ENCODE measurements at regions not wholly inside any gene's neighbourhood (a gene's known extent, or its start where the extent isn't known, plus 50 kb on each side); places are given as distances from the start of the nearest gene placed in this dataset.
"Not testable (repeated sequence)": the region's sequence is repeated elsewhere in the genome, so short reads cannot be mapped to it uniquely, and the experiment has no call there.

DNA sequence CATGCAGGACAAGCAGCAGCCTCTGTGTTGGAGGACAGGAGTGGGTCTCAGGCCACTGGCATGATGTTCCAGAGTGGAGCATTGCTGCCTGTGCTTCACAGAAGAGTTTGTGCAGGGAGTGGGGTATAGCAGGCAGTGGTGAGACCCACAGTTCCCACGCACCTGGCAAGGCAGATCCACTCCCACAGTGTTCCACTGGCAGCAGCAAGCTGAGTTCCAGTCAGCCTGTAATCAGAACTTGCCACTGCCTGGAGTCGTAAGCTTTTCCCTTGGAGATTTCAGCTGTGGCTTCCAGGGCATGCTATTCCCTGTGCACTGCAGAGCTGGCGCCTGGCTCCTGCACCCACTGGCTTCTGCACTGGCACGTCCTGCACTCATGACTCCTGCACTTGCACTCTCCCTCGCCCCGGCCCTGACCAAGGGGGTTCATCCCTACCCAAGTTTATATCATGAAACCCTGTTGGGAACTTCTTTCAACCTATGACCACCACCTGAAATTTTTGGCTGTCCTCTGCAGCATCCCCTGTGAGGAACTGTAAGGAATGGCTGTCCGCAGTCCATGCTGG, 1144.3 kb downstream of the RAPGEF2 start:
- DNase-seq, result no peak

DNA sequence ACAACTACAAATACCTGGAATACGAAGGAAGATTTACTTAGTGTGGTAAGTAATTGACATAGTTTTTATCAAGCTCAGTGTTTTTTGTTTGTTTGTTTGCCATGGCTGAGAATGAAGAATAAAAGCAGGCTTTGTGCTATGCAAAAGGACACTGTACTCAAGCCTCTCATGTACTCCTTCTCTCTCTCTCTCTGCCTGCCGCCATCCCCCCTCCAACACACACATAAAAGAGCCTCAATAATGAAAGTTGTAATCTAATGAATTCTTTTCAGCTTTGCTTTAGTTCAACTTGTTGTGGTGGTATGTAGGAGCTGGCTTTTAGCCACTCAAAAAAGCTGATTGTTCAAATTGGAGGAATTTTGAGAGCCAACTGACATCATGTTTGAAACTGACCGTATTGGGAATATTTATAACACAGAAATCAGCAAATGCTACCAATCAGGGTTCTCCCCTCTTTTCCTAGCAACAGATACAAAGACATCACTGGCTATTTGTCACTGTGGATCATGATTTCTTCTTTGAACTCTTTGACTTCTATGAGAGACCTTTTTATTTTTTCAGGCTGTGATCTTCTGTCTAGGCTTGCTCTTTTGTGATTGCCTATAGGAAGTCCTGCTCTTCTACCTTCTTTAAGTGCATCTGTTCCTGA, 1148.8 kb downstream of the RAPGEF2 start:
- no peak for DNase-seq

DNA sequence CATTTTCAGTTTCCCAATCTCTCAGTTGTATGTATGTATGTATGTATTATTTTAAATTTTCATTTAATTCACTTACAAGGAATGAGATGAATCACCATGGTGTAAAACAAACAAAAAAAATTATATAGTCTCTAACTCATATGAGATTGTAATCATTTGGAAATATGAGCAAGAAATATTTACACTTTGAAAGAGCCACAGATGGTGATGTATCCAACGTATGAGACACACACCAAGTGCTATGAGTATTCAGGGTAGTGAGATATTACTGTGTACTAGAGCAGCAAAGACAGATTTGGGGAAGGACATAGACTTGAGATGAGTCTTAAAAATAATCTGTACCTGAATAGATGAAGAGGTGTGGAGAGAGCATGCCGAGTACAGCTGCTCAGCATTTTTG, 1154.4 kb downstream of the RAPGEF2 start:
- DNase-seq, result no peak

DNA sequence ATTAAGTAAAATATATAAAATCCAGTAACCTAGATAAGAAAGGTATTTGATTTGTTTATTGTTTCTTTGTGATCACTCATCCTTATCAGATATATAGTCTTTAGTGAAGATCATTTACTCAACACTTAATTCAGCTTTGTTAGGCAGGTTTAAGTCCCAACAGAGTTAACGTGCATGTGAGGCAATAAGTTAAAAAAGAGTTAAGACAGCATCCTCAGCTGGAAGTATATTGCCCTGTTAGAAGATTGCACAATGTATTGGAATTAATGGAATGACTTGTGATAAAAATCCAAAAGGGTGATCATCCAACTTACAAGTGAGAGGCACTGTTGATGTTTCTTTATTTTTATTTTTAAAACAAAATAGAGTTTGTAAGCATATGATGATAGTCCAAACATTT, 1162.1 kb downstream of the RAPGEF2 start:
- no peak for DNase-seq

DNA sequence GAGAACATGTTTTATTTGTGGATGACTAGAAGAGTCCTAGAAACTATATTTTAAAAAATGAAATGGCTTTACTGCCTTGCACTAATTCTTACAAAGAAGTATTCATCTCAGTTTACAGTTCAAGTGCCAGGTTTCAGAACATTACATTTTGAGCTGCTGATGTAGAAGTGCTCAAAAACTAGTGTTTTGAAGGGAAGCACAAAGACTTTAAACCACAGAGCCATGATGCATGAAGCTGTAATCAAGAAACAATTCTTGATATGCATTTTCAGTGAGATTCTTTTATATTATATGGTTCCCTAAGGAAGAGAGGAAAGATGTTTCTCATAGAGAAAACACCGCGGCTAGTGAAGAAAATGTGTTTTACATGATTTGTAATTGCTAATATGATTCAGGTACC, 1163.0 kb downstream of the RAPGEF2 start:
- DNase-seq, result no peak

DNA sequence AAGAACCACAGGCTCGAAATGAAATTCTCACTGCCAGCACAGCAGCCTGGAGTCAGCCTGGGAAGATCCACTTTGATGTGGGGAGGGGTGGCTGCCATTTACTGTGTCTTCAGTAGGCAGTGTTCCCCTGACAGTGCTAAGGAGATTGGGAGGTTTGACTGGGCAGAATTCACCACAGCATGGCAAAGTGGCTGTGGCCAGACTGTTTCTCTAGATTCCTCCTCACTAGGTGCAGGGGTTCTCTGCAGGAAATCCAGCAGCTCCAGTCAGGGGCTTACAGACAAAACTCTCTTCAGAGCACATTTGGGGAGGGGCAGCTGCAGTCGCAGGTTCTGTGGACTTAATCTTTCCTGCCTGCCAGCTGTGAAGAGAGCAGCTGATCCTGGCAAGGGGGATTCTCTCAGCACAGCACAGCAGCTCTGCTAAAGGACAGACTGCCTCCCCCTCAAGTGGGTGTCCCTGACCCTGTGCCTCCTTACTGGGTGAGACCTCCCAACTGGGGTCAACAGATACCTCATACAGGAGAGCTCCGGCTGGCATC, 1174.0 kb downstream of the RAPGEF2 start:
- no peak for DNase-seq

DNA sequence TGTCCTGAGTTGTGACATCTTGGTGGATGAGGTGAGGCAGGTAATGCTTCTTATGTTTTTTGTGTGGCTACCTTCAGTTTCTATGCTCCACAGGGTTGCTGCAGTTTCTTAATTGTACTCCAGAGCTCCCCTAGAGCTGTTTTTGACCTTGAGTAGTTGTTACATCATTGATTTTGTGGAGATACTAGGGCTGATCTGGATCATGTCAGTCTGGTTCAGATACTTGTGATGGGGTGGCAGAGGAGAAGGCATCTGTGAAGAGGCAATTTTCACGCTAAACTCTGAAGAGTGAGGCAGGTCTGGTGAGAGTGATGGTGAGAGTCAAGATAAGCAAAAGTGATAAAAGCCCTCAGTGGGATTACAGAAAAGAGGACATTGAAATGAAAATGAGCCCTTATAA, 1180.2 kb downstream of the RAPGEF2 start:
- DNase-seq, result no peak

DNA sequence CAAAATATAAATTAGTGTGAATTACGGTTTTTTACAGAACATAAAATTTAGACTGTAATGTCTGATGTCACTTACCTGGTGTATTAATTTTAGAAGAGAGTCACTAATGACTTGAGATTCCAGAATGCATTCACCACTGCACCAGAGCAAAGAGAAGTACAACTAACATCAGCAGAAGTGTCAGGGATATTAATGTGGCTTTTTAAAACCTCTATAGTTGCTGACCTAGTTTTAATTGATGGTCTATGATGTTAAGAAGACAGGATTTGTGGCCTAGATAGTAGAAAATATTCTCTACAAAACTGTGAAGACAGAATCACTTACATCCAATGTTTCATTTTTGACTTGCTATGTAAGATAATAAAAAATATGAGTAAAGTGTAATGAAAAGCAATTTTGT, 1181.6 kb downstream of the RAPGEF2 start:
- DNase-seq, result no peak

DNA sequence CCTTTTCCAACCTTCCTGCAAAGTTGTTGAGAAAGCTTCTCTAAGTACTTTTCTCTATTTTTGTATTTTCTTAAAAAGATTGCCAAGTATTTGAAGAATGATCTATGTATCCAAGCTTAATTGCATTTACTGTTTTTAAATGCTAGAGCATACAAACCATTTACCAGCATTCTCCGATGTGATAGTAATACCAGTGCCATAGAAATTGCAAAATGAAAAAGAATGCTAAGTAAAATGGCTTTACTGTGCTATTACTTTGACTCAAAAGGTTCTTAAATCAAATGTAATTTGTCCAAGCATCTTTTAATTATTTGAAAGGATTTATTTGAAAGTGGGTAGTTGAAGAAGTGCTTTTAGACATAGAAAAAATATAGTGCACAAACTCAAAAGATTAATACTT, 1183.2 kb downstream of the RAPGEF2 start:
- no peak for DNase-seq

DNA sequence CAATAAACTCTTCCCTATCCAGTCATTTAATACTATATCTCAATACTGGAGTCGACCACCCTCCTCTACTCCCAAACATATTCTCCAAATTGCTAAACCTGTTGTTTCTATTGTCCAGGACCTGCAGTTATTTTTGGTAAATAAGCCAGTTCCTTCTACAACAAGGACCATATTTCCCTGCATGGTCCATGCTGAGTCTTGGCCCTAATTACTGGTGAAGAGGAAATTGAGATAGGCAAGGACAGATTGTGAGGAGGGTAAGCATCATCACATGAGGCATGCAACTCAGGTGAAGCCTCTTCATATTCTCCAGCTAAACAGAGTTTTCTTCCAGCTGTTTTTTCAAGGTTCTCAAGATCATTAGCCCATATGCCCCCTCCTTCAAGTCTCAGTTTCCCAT, 1193.6 kb downstream of the RAPGEF2 start:
- no peak for DNase-seq

DNA sequence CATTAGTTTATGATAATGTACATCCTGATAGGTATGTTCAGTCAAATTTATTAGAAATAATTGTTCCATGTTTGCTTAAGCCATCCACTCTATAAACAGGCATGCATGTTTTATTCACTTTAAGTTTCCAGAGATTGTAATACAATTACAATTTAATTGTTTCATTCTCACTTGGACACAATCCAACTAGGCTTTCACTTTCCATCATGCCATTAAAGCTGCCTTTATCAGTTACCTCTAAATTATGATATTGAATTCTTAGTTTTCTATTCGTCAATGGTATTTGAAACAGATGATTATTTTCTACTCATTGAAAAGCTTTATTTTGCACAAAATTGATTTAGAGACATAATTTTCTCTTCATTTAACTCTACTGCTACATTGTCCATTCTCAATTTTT, 1196.3 kb downstream of the RAPGEF2 start:
- DNase-seq, result no peak

DNA sequence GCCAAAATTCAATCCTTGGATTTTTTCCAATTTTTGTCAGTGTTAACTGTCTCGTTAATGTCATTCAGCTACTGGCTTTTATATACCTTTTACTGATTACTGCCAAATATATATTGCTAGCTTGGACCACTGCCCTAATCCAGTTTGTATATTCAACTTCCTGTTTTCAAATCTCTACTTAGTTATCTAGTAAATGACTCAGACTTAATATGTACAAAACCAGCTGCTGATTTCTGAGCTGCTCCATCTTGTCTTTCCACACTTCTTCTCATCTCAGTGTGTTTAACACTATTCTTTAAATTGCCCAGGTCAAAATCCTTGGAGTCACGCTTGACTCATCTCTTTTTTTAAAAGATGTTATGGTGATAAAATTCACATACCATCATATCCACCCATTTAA, 1196.7 kb downstream of the RAPGEF2 start:
- no peak for DNase-seq

DNA sequence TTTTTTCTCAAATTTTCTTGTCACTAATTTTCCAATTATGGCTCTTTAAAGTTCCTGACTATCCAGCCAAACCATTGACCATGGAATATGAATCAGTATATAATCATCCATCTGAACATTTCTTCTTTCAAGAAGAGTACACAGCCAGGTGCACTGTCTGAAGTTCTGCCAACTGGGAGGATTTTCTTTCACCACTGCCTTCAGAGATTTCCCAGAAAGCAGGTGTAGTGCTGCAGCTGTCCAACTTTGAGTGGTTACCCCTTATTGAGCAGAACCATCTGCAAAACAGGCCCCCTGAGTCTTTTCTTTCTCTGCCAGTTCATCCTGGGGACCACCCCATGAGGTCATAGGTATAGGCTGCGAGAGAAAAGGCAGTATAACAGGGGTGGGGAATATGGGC, 1213.2 kb downstream of the RAPGEF2 start:
- no peak for DNase-seq

DNA sequence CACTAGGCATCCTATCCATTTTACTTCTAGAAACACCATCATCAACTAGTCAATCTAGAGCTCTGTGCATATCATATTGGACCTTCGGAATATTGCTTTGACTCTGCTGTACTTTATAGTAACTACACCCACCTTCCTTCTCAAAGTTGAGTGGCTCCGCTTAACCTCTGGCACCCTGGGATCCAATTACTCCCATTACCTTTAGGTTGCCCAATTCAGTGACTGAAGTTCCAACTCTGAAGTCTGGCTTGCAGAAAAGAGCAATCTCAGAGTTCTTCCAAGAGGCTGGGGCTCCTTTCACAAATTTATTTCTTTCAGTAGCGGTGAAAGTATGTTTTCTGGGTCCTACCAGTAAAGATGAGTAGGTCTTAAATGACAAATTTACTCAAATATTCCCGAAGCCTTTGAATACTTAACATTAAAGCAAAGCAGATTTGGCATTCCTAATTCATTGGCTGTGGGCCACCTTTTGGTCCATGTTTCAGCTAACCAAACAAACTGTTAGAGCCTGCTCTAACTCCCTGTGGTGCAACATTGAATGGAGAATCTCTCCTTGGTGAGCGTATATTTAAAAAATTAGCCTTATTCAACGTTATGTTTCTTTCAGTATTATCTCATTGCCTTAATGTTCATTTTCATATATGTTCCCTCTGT, 1215.8 kb downstream of the RAPGEF2 start:
- no peak for DNase-seq

DNA sequence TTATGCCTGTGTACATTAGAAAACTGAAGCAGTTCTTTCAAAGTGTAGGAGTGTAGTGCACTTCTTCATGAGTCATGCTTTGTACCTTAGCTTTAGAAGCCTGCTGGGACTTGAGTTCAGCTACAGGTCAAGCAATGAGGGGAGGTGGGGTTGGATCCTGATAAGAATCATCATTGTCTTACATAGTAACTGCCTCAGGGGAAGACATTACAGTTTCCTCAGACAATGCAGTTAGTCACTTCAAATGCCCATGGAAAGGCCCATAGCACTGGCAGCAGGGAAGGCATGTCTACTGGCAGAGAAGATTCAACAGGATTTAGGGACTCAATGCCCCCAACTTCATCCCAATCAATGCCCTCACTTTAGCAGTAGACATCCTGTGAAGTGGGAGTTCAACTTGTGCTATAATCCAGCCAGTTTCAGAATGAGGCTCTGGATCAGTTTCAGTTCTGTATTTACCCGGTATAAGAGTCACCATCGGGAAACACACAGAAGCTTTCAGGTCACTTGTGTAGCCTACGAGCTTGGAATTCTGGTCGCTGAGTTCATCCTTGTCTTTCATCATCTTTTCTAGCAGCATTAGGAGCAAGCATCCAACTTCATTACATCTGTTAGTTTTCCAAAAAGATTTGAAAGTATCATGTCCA, 1216.5 kb downstream of the RAPGEF2 start:
- DNase-seq, result no peak

DNA sequence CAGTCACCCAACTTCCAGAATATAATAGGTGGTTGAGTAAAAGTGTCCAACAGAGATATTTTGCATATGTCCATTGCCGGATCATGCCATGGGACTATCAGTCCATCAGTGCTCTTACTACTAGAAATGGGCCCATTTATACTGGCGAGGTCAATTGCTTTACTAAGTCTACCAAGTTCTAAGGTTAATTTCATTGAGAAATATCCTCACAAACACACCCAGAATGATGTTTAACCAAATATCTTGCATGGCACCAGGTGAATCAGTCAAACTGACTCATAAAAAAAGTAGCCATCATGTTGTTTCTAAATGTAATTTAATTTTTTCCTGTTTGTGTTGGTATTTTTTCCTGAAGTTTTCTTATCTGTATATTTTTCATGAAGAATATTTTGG, 1217.0 kb downstream of the RAPGEF2 start:
- DNase-seq, result no peak

DNA sequence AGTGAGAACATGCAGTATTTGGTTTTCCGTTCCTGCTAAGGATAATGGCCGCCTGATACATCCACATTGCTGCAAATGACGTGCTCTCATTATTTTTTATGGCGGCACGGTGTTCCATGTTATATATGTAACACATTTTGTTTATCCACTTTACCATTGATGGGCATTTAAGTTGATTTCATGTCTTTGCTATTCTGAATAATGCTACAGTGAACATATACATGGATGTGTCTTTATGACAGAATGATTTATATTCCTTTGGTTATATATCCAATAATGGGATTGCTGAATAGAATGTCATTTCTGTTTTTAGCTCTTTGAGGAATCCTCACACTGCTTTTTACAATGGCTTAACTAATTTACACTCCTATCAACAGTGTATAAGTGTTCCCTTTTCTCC, 1223.2 kb downstream of the RAPGEF2 start:
- DNase-seq, result no peak

DNA sequence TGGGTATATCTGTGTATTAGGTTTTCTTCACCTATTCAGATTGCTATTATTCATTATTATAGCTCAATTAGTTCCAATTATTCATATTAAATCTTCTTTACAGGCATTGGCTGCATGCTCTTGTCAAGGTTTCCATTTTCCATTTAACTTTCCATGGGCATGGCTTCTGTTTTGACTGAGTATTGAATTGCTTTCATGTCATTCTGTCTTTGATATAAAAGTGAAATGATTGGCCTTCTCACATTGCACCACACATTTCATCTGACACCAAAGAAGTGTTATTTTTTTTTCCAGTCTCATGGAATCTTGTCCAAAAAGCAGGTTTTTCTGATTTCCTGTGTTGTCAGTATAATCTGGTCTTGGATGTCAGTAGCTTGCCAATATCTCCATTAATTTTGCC, 1244.3 kb downstream of the RAPGEF2 start:
- no peak for DNase-seq

DNA sequence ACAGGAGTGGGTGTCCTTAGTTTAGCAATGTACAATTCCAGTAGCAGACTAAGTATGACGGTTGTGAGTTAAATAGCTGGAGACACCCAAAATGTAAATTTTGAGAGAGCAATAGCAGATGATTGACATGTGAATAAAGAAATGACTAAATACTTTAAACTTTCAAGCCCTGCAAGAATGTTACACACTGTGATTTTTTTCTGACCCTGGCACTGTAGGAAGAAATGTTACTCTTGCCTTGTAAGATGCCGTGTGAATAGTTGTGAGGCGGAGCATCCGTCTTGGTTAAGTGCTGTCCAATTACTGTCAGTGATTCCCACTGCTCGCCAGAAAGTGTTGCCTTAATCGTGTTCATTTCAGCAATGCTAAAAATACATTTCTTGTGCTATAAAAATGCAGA, 1248.1 kb downstream of the RAPGEF2 start:
- no peak for DNase-seq

DNA sequence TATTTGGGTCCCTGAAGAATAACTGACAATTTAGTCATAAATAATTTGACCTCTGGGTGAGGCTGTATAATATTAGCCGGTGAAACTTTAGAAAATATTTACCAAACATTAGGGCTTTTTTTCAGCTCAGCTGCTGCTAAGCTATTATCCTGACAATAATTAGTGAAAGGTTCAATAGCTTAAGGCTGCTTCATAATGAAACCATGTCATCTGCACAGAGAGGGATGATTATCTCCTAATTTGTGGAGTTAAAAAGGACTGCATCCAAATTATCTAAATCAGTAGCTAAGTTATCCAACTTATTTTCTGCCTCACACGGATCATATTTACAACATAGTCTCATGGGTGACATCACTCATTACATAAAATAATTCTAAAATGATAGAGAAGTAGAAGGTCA, 1249.8 kb downstream of the RAPGEF2 start:
- no peak for DNase-seq

DNA sequence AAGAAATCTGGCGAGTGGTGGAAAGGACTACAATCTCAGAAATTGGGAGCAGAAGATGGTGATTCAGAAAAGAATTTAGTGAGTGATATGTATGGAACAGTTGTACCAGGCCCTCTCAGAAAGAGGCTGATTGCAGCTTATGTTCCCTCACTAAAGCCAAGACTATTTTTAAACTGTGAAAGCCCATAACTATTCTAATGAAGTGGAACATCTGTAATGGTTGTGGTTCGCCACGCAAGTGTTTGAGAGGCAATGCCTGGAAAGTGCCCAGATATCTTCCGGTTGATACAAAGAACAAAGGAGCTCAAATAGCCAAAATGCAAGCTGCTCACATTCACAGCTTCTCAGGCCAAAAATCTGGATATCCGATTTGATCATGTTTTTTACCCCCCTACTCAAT, 1250.7 kb downstream of the RAPGEF2 start:
- no peak for DNase-seq

DNA sequence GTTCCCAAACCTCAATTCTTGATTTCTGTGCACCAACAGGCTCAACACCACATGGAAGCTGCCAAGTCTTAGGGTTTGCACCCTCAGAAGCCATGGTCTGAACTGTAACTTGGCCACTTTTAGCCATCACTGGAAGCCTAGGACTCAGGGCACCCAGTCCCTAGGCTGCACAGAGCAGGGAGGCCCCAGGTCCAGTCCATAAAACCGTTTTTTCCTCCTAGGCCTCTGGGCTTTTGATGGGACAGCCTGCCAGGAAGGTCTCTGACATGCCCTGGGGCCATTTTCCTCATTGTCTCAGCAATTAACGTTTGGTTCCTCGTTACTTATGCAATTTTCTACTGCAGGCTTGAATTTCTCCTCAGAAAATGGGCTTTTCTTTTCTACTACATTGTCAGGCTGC, 1259.6 kb downstream of the RAPGEF2 start:
- DNase-seq, result no peak

DNA sequence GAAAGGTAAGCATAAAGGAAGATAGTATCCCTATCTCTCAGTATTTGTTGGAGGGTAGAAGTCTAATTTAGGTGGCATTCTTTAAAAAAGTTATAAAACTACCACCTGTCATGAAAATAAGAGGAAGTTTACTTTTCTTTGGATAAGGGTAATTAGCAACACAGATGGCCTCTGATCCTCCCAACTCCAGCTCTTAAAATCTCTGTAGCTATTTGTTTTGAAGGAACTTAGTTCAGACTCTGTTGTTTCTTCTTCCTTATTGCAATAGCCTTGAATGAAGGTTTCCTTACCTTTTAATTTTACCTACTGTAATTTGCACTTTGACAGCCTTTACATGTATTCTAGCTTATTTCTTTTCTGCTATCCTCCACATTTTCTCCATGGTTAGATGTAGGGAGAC, 1261.3 kb downstream of the RAPGEF2 start:
- no peak for DNase-seq

DNA sequence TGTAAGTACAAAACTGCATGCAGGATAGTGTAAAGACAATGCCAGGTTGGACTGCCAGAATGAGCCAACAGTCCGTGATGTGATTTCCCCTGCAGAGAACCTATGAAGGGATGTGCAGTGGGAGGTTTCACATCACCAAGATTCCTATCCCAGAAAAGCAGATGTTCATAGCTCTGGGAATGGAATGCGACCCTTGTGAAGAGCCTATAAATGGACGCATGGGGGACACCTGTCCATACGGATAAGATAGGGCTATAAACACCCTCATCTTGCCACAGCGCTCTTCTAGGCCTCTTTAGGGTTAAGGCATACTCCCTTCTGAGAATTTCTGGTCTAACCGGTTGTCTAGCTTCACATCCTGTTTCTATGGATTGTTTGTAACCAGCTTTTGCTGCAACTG, 1261.8 kb downstream of the RAPGEF2 start:
- not testable (repeated sequence) for DNase-seq
